ENCODE measurements at regions not wholly inside any gene's neighbourhood (a gene's known extent, or its start where the extent isn't known, plus 50 kb on each side); places are given as distances from the start of the nearest gene placed in this dataset.

DNA sequence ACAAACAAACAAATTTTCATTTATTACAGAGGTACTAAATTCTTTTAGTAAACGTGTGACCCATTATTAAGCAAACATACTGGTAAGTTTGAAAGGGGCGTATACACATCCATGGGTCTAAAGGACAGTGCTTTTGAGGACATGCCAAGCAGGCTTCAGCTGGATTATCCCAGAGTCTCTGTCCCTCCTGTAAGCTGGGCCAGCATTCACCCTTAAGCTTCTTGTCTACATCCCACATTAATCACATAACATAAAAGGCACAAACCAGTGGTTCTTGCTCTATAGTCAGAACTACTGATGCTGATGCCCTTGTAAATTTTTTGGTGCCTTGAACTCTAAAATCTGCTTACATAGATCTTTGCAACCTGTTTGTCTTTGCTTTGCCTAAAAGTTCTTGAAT is 150.8 kb upstream of the BNIP2 start:
- TF ChIP-seq, protein P1, sequence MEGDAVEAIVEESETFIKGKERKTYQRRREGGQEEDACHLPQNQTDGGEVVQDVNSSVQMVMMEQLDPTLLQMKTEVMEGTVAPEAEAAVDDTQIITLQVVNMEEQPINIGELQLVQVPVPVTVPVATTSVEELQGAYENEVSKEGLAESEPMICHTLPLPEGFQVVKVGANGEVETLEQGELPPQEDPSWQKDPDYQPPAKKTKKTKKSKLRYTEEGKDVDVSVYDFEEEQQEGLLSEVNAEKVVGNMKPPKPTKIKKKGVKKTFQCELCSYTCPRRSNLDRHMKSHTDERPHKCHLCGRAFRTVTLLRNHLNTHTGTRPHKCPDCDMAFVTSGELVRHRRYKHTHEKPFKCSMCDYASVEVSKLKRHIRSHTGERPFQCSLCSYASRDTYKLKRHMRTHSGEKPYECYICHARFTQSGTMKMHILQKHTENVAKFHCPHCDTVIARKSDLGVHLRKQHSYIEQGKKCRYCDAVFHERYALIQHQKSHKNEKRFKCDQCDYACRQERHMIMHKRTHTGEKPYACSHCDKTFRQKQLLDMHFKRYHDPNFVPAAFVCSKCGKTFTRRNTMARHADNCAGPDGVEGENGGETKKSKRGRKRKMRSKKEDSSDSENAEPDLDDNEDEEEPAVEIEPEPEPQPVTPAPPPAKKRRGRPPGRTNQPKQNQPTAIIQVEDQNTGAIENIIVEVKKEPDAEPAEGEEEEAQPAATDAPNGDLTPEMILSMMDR (IDR thresholded peaks at IDR 0.05 in 8 of 11, conservative IDR thresholded peaks at IDR 0.05 in 3 of 11): no peak
- no peak for TF ChIP-seq POLR2A (IDR thresholded peaks at IDR 0.05)

Data from spleen (tissue), 7 donors.